ENCODE measurements at regions not wholly inside any gene's neighbourhood (a gene's known extent, or its start where the extent isn't known, plus 50 kb on each side); places are given as distances from the start of the nearest gene placed in this dataset.

DNA sequence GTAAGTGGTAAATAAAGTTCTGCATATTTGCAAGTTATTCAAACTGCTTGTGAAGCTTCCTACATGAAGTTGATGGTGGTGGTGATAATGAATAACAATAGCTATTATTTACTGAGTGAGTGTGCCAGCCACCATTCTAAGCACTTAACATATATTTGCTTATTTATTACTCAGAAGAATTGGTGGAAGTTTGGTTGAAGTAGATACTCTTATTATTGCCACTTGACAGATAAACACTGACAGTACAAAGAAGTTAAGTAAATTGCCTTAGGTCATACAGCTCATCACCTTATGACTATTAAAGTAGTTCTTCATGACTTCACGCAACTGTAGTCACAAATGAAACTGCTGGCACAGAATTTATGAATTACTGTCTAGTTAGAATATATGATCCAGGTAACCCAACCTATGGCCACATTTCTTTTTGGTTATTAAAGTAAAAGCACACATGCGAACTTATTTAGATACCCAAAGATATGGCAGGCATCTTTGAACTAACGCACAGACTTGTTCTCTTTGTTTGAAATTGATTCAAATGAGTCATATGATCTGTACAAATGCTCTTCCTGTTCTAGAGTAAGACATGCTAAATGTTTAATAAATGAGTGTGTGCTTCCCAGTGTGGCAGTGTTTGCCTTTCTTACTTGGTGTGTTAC lies 99.8 kb upstream of the NR2F2 start:
- DNase-seq = no peak

DNA sequence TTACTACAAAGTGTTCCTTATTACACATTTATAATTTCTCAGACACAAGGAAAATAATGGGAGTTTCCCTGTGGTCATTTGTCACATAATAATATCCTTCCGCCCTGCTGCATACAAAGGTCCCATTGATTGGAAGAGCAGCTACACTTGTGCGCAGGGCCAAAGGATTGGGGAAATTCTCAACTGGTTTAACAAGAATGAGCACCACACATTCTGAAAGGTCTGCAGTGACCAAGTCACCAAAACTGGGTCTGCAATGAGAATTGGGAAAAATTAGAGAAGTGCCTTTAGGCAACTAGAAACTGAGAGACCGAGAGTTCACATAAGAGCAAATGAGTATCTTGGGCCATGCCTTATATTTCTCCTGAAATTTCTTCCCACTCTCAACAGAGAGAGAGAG lies 98.2 kb upstream of the NR2F2 start:
- no peak for DNase-seq

DNA sequence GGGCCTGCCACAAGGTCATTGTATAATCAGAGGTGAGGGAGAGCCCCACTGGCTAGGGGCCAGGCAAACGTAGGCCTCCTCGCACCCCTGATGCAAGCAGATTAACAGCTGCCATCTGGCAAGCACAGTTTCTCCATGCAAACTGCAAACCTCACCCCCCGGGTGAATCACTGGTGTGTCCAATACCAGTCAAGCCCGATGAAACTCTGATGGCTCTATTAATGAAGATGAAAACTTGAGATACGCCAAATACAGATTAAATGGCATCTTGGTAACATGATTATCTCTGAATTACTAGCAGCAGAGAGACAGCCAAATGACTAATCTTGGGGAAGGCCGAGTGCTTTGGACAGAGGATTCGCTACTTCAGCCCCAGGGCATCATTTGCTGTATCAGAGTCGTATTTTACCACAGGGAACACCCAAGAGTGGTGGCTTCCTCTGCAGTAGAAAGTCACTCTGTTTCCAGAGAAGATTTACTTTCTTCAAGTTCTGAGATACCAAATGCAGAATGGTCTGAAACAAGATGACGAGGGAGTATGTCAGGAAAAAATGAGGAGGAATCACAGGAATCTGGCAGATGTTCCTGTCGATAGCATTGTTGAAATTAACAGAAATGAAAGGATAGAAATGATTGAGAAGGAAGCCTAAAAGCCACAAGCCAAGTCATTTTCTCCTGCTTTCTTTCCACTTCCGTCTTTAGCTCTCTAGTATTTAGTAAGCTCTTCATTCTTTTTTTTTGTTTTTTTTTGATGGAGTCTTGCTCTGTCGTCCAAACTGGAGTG lies 96.2 kb upstream of the NR2F2 start:
- DNase-seq = no peak

DNA sequence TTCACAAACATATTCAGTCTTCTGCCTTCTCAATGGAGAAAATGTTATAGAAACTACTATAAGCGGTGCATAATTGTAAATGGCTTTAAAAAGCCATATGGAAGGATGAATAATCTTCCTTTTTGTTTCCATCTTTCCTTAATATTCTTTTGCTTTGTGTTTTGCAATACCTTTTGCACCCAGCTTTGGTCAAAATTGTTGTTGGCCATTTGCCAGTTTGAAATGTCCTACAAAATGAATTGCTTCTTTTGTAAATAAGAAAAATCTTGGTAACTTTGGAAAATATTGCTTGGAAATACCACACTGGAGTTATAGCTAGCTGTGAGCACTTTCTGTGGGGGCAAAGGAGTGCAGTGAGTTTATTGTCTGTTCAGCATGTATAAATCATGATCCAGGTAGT lies 93.5 kb upstream of the NR2F2 start:
- DNase-seq = no peak

DNA sequence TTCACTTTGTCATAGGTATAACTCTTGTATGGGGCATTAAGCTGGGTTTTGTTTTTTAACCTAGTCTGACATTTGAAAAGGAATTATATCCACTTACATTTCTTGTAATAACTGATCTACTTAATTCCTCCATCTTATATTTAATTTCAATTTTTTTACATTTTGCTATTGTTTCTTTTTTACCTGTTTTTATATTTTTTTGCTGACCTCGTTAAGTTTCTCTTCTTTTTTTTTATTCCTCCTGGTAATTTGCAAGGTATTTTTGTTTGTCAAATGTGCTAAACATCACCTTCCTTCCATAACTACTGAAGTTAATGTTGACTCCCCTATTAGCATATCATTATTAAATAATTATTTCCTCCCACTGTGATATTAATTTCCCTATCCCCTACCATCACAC lies 87.7 kb upstream of the NR2F2 start:
- no peak for DNase-seq

DNA sequence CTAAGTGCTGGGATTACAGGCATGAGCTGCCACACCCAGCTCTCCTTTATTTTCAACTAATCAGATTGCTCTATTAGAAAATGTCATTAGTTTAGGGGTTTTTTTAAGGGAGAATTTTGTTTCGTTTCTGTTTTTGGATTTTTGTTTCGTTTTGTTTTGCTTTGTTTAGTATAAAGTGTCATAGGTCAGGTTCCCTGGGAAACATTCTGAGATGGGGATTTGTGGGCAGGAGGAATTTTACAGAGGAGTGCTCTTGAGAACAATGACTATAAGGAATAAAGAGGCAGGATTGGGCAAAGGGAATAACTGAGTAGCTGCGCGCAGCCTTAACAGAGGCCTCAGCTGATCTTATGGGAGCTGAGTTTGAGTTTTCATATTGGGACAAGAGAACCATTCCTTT lies 86.8 kb upstream of the NR2F2 start:
- DNase-seq = no peak

DNA sequence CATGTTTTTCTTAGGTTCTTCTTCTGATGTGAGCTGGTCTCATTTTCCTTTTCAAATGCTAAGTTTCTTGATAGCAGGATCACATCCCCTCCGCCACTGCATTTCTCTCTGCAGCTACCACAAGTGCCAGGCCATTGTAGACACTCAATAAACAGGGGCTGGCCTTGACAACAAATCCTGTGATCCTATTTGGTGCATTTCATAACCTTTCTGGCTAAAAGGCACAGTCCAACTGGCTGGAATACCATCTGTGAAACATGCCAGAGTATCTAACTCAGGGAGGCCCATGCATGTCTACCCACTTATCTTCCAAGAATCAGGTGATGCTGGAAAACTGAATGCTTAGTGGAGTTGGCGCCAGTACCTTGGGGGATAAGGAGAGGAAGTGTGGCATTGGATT lies 85.2 kb upstream of the NR2F2 start:
- no peak for DNase-seq

DNA sequence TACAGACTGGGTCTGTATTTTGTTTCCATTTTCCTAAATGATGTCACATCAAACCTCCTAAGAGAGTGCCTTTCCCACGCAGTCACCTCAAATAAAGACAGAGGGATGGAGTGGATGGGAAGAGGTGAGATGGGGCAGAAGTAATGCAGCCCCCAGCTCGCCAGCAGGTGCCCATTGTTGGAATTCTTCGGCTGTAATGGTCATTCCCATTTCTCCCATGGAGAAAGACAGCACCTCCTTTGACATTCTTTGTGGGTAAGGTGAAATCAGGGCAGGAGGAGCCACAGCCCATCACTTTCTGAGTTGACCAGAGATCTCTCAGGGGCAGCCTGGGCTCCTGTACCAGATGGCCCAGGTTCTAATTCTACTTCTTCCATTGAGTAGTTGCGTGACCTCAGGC lies 84.4 kb upstream of the NR2F2 start:
- DNase-seq = no peak

DNA sequence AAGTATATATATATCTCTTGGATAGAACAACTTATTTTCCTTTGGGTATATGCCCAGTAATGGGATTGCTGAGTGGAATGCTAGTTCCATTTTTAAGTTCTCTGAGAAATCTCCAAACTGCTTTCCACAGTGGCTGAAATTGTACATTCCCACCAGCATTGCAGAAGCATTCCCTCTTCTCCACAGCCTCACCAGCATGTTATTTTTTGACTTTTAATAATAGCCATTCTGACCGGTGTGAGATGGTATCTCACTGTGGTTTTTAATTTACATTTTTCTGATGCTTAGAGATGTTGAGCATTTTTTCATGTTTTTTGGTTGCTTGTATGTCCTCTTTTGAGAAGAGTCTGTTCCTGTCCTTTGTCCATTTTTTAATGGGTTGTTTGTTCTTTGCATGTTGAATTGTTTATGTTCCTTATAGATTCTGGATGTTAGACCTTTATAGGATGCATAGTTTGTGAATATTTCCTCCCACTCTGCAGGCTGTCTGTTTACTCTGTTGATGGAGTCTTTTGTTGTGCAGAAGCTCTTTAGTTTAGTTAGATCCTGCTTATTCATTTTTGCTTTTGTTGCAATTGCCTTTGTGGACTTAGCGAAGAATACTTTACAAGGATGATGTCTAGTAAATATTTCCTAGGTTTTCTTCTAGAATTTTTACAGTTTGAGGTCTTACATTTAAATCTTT lies 82.7 kb upstream of the NR2F2 start:
- no peak for DNase-seq

DNA sequence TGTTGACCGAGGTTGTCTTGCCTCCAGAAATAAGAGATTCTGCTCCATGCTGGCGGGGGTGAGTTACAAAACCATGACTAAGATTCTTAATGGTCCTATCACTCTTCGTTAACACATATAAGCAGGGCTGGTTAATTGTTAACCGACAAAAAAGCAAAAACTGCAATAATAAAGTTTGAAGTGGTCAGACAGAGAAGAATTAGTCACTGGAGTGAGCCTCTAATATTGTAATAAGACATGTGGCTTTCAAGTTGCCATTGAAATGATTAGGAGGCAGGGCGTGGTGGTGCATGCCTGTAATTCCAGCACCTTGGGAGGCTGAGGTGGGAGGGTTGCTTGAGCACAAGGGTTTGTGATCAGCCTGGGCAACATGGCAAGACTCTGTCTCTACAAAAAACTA lies 78.4 kb upstream of the NR2F2 start:
- no peak for DNase-seq

DNA sequence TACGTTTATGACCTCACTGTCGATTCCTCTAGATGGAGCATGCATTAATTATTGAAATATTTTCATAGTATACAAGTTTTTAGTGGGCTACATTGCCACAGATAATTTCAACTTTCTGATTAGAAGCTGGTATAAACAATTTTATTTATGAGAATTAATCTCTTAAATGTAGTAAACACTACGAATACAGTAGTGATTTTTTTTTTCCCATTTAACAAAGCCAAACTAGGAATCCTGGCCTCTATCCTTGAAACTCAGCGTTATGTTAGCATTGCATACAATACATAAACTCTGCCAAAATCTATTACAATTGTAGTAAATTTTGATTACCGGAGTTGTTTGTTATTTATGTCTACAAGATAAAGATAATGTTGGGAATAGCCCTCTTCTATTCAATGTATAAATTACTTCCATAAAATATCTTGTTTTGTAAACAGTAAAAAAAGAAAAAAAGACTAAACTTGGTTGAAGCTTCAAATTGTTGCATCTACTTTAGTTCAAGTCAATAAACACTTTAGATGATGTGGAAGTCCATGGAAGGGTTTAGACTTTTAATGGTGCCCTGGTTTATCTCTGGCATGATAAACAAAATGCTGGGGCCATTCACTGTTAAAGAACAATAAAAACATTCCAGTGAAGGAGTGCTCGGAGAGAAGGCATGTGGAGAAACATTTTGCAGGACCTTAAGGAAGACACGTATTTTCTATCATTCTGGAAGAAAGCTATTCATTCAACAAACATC lies 77.3 kb upstream of the NR2F2 start:
- no peak for DNase-seq

DNA sequence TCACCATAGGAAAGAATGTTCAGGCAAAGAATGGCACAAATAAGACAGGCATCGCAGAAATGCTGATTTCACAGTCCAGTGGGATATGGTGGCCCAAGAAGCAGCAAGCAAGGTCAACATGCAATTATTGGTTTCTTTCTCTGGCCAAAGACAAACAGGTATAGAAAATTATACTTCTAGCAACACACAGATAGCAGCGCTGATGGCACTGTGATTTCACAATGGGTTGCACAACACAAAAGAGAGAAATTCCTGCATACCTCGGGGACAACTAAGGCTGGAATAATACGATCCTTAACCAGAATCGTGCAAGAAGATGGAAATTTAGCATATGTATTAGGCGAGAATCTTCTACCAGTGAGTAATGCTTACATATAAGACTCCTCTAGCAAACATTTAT lies 76.3 kb upstream of the NR2F2 start:
- no peak for DNase-seq

DNA sequence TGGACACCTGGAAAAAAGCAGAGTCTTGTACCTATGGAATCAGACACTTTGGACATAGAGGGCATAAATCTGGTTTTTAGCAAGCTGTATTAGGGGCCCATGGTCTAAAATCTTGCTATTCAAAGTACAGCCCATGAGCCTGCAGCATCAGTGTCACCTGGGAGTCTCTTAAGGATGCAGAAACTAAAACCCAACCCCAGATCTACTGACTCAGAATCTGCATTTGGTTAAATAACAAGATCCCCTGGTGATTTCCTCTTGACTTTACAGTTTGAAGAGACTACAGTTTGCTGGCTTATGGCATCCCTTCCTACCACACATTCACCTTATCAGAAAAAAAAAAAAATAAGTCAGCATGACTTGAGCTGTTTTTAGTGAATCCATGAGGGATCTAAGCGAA lies 74.9 kb upstream of the NR2F2 start:
- DNase-seq = no peak

DNA sequence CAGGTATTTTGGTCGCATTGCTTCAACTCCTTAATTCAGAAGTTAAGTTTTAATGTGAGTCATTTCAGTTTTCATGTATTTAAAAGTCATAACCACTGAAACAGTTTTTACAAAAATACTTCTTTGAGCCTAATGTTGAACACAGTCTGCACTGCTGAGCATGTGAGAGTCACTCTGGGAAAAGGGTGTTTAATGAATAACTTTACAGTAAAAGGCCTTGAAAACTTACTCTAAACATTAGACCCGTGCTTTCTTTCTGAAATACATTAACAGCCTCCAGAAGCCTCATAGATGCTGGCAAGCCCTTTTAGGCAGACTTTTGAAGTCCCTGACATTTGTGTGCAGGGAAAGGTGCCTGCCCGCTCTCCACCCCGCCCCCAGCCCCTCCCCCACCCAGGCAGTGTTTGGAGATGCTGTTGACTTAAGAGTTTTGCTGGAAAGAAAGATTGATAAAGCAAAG lies 68.9 kb upstream of the NR2F2 start:
- DNase-seq = no peak

DNA sequence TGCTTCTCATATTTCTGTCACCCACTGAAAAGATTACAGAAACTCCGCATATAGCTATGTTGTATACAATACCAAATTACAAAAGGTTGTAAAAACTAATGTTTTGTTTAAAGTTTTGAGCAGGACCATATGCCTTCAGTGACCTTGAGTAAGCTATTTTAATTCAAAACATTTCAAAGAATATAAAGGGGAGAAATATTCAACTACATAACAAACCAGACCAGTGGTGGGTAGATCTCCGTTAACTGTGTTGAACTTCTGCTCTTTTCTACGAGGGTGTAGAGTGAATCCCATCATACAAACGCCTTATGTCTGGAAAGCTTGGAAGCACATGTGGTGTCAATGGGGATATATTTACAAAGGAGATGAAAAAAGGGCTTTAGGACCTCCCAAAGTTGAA lies 68.4 kb upstream of the NR2F2 start:
- DNase-seq = no peak

DNA sequence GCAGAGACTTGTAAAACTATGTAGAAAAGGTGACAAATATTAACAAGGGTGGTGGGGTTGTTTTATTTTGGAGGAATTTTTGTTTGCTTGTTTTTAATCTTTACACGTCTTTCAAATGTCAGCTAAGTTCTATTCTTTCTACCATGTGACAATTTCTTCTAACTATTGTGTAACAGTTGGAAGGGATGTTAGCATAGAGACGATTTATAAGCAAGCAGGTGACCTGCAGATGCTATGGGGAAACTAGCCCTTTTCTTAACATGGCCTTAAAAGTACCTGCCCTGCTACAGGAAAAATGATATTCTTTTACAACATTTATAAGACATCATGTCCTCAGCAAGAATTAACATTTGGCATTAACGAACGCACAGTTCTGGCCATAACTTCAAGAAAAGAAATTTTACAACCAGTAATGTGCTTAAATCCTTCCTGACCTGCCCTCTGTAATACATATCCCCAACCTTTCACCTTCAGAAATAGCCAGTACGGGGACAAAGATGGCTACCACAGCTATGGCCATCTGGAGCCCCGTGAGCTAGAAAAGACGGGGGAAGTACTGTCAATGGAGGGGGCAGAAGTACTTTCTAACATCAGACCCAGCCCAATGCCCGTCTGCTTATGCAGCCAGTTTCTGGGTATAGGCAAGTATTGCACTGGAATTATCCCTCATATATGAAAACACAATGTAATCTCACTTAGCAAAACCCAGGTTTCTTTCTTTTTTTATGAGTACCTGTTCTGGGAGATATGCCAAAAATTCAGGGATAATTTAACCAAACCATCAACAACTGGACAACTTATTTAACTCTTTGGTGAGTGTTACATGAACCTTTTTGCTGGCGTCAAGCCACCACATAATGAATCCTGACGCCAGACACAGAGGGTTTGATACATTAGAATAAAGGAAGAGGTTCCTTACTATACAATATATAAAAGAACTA lies 67.7 kb upstream of the NR2F2 start:
- DNase-seq = no peak

DNA sequence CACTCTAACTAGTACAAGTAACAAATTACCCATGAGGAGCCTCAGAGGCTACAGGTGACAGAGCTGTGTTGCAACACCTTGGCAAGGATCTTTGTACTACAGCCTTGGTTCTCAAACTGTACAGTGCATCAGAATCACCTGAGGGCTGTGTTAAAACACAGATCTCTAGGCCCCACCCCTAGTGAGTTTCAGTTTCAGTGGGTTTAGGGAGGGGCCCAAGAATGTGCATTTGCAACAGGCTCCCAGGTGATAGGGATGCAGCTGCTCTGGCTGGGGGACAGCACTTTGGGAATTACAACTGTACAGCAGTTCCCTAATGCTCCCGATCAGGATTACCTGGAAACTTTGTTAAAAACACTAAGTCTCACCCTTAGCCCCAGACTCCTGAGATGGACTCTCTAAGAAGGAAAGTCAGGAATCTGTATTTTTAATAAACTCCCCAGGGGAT lies 66.1 kb upstream of the NR2F2 start:
- no peak for DNase-seq

DNA sequence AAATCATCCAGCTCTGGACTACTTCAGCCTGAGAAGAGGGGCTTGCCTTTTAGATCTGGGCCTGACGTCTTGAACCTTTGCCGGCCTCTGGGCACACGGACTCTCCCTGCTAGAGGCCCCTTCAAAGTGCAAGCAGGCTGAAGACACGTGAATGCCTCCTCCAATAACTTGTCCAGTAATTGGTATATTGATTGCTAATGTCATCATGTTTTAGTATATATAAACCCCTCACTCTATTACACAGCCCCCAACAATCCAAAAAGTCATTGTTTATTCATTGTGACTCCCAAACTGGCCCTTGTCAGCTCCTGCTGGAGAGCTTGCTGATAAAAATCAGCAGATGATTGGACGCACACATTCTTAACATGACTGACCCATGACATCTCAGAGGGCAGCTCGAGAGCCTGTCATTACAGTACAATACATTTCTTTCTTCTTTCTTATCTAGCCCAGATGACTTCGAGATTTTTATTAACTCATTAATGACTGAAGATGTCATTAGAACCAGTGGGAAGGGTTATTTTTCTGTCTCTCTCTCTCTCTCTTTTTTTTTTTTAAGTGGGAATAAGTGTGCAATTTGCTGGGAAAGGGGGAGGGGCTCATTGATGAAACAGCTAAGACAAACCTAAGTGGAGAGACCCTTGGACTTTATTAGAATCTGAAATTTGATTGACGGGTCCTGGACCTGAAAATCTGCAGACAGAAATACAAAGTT lies 65.5 kb upstream of the NR2F2 start:
- DNase-seq = no peak

DNA sequence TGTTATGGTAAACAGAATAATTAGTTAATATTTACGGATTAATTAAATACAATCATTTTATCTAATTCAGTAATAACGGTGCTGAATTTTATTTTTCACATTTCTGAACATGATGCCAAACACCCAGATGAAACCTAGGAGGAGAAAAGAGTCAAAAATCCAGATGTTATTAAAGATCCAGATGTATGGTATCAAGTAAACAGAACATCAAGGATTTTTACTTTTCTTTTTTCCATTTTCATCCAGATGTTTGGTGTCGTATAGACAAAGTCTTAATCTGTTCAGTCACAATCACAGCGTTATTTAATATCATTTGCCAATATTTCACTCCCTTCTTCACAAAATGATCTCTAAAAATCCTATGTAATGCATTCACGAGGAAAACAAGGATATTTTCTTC lies 64.0 kb upstream of the NR2F2 start:
- DNase-seq = no peak

DNA sequence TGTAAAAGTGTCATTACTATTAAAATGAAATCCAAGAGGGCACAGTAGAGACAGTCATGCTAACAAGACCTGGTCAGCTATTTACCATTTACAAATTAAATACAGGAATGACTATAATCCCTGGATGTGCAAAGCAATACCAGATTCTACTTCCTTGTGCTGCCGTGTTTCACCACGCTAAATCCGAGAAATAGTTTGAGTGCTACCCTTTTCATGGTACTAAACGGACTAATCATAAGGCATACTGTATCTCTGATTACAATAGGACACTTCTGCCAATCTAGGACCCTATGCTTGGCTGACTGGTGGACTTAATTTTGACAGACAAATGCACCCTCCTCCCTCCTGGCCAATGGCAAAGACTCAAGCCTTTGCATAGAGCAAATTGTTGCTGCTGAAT lies 63.0 kb upstream of the NR2F2 start:
- no peak for DNase-seq

DNA sequence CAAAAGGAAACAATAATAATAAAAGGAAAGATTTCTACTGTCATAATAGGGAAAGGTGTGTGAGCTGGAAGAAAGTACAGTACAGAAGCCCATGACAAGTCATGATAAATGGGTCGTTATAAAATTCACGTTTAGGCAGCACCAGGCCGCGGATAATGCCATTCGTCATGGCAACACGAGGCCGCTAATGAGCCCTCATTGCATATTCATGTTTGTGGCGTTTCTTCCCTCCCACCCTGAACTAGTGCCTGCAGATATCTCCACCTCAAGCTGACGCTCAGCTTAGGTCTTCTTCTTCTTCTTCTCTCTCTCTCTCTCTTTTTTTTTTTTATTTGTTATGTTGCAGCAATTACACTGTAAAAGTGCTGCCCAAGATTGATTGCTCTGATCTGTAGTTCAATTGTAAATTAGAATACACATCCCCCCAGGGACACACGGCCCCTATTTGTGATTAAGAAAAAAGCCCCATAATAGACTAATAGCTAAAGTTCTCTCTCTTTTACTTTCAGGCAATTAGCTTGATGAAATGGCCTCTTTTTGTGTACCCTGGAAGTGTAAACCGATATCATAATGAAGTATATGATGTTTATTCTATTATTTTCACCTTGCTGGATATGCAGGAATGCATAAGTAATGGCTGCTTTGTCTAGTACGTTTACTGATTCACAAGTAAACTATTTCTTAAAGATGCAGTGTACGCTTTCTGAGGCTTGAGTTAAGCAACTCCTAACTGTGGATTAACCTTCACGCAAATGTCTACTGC lies 61.9 kb upstream of the NR2F2 start:
- no peak for DNase-seq
